GM18499 (cell line): ENCODE measurements at regions not wholly inside any gene's neighbourhood (a gene's known extent, or its start where the extent isn't known, plus 50 kb on each side); places are given as distances from the start of the nearest gene placed in this dataset.

Source experiments
- ATAC-seq: cut with Tn5 transposase; IDR thresholded peaks from one replicate; pipeline ENCODE4 v1.9.1; 2021; ENCODE audit warnings: moderate number of reproducible peaks; ENCODE audit not compliant: insufficient read depth, unreplicated experiment

GRCh38 chr5:144102979-144103378 is 67.5 kb downstream of the YIPF5 start:
- no peak for ATAC-seq

GRCh38 chr5:144103611-144104485 is 66.6 kb downstream of the YIPF5 start:
- ATAC-seq: no peak

GRCh38 chr5:144105371-144105770 is 65.1 kb downstream of the YIPF5 start:
- no peak for ATAC-seq

- ATAC-seq: no peak
Observed at GRCh38 chr5:144108131-144108530, 62.3 kb downstream of the YIPF5 start.
